AG09309 (cell line): ENCODE measurements at regions not wholly inside any gene's neighbourhood (a gene's known extent, or its start where the extent isn't known, plus 50 kb on each side); places are given as distances from the start of the nearest gene placed in this dataset.

ENCODE experiments used
- DNase-seq: peaks from one replicate; pipeline ENCODE4 v3.0.0-alpha.2; 2010; ENCODE audit warnings: low read depth
- H3K4me3 ChIP-seq: 2 replicates; pipeline ENCODE4 v1.5.1; 2011; ENCODE audit warnings: mild to moderate bottlenecking, low read depth, low read length, moderate library complexity; ENCODE audit not compliant: control insufficient read depth
- CTCF ChIP-seq: IDR thresholded peaks from 2 replicates; pipeline ENCODE4 v1.5.1; 2011; ENCODE audit warnings: mild to moderate bottlenecking, low read depth, low read length, inconsistent platforms; ENCODE audit not compliant: insufficient read depth, control insufficient read depth; ENCODE audit errors: missing control alignments

- no peak overlapping the region for H3K4me3 ChIP-seq
- DNase-seq = no peak
- TF ChIP-seq CTCF = no peak
Measured at GRCh38 chr18:46378864-46379207, 274.7 kb downstream of the HAUS1 start.

GRCh38 chr18:46379323-46379950 lies 275.3 kb downstream of the HAUS1 start:
- no peak for DNase-seq
- no peak overlapping the region for H3K4me3 ChIP-seq
- TF ChIP-seq CTCF = no peak

GRCh38 chr18:46385124-46385523 lies 271.9 kb downstream of the LOXHD1 start:
- TF ChIP-seq CTCF = no peak
- DNase-seq = no peak

GRCh38 chr18:46386788-46387187 lies 270.2 kb downstream of the LOXHD1 start:
- H3K4me3 ChIP-seq = no peak overlapping the region
- DNase-seq = no peak
- no peak for TF ChIP-seq CTCF

More at GRCh38 chr18:46385124-46385523, 271.9 kb downstream of the LOXHD1 start:
- H3K4me3 ChIP-seq = no peak overlapping the region

- no peak for DNase-seq
- H3K4me3 ChIP-seq = no peak overlapping the region
- no peak for TF ChIP-seq CTCF
Measured at GRCh38 chr18:46387441-46388131, 269.4 kb downstream of the LOXHD1 start.

- no peak for DNase-seq
- no peak overlapping the region for H3K4me3 ChIP-seq
- no peak for TF ChIP-seq CTCF
Measured at GRCh38 chr18:46388286-46388685, 268.7 kb downstream of the LOXHD1 start.
